HG02763 (cell line): ENCODE measurements at regions not wholly inside any gene's neighbourhood (a gene's known extent, or its start where the extent isn't known, plus 50 kb on each side); places are given as distances from the start of the nearest gene placed in this dataset.
A peak's percentile ranks its signal among the peaks of the same experiment; 100 is the strongest.
"Not testable (repeated sequence)": the region's sequence is repeated elsewhere in the genome, so short reads cannot be mapped to it uniquely, and the experiment has no call there.

Experiments used
- ATAC-seq: cut with Tn5 transposase; IDR thresholded peaks from one replicate; pipeline ENCODE4 v1.9.1; 2021; ENCODE audit warnings: mild to moderate bottlenecking, moderate library complexity; ENCODE audit not compliant: unreplicated experiment

- ATAC-seq: no peak
Observed at GRCh38 chr6:20340068-20340848, 61.4 kb upstream of the E2F3 start.

- ATAC-seq: no peak
Observed at GRCh38 chr6:20341096-20341495, 60.6 kb upstream of the E2F3 start.

GRCh38 chr6:20341564-20341963 is 60.1 kb upstream of the E2F3 start:
- no peak for ATAC-seq

GRCh38 chr6:20346948-20347347 is 54.7 kb upstream of the E2F3 start:
- ATAC-seq: not testable (repeated sequence)

DNA sequence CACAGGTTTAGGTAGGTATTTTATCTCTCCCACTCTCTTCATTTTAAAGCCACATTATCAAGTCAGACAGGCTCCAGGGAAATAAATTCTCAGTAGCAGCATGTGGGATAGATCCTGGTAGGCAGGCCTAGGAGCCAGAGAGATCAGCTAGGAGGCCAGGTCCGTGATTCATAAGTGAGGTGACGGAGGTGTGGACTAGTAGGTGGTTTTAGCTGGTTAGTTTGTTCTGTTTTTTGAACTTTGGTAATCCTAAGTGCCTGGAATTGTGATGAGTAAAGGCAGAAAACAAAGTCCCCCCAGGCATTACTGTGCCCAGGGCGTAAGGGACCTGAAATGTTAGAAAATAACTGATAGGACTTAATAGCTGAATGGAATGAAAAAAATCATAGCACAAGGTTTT is 53.6 kb upstream of the E2F3 start:
- ATAC-seq: no peak

DNA sequence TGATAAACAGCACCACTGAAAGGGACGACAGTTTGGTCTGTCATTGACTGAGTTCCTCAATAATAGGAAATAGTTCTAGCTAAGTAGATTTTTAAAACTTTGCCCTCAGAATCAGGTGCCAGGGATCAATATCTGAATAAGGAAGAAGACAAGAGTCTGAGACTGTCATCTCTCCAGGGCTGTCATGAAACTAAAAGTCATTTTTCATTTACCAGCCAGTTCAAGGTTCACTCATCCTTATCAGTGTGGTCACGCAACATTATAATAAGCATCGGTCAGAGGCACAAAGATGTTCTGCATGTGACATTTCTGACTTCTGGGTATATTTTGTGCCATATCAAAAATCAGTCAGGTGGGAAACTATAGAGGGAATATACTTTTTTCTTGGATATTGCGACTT is 52.5 kb upstream of the E2F3 start:
- ATAC-seq: peak; percentile 54

- no peak for ATAC-seq
Observed at GRCh38 chr6:20350215-20350614, 51.5 kb upstream of the E2F3 start.

GRCh38 chr6:20351534-20351933 is 50.1 kb upstream of the E2F3 start:
- ATAC-seq: no peak
